Hepatocyte (in vitro differentiated cells): ENCODE measurements at regions not wholly inside any gene's neighbourhood (a gene's known extent, or its start where the extent isn't known, plus 50 kb on each side); places are given as distances from the start of the nearest gene placed in this dataset.

ENCODE experiments used
- EZH2 ChIP-seq: fragments of 200-600 bp; sonication (generic); IDR thresholded peaks from 2 replicates; pipeline ENCODE4 v1.6.1; 2016; ENCODE audit warnings: antibody characterized with exemption, mild to moderate bottlenecking, borderline replicate concordance
- EZH2phosphoT487 ChIP-seq: fragments of 200-600 bp; sonication (generic); IDR thresholded peaks from one replicate; pipeline ENCODE4 v1.6.1; 2018; ENCODE audit warnings: antibody characterized with exemption, mild to moderate bottlenecking, low read depth, moderate library complexity; ENCODE audit not compliant: unreplicated experiment, severe bottlenecking
- TF ChIP-seq, protein P1 (sequence below): fragments of 200-600 bp; sonication (generic); IDR thresholded peaks from 2 replicates; pipeline ENCODE4 v1.5.1; 2016; ENCODE audit warnings: antibody characterized with exemption, mild to moderate bottlenecking; ENCODE audit not compliant: poor library complexity

GRCh38 chr13:33537676-33538075 is 252.1 kb upstream of the STARD13 start:
- TF ChIP-seq, protein P1, sequence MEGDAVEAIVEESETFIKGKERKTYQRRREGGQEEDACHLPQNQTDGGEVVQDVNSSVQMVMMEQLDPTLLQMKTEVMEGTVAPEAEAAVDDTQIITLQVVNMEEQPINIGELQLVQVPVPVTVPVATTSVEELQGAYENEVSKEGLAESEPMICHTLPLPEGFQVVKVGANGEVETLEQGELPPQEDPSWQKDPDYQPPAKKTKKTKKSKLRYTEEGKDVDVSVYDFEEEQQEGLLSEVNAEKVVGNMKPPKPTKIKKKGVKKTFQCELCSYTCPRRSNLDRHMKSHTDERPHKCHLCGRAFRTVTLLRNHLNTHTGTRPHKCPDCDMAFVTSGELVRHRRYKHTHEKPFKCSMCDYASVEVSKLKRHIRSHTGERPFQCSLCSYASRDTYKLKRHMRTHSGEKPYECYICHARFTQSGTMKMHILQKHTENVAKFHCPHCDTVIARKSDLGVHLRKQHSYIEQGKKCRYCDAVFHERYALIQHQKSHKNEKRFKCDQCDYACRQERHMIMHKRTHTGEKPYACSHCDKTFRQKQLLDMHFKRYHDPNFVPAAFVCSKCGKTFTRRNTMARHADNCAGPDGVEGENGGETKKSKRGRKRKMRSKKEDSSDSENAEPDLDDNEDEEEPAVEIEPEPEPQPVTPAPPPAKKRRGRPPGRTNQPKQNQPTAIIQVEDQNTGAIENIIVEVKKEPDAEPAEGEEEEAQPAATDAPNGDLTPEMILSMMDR, result no peak
- no peak for TF ChIP-seq EZH2
- TF ChIP-seq EZH2phosphoT487, result no peak
